NCI-H2196 (cell line): ENCODE measurements at regions not wholly inside any gene's neighbourhood (a gene's known extent, or its start where the extent isn't known, plus 50 kb on each side); places are given as distances from the start of the nearest gene placed in this dataset.

ENCODE experiments used
- DNase-seq: peaks from one replicate; lab custom pipeline; 2025; ENCODE audit not compliant: unreplicated experiment; lab: John Stamatoyannopoulos, UW

GRCh38 chr1:232218955-232219865 is 410.7 kb downstream of the SIPA1L2 start:
- DNase-seq = peak; percentile 24

- DNase-seq = no peak
Observed at GRCh38 chr1:232213928-232214327, 416.0 kb downstream of the SIPA1L2 start.

- DNase-seq = no peak
Observed at GRCh38 chr1:232212253-232212652, 417.7 kb downstream of the SIPA1L2 start.

GRCh38 chr1:232211149-232211548 is 418.8 kb downstream of the SIPA1L2 start:
- no peak for DNase-seq

GRCh38 chr1:232209357-232209756 is 420.6 kb downstream of the SIPA1L2 start:
- no peak for DNase-seq

GRCh38 chr1:232207073-232207866 is 422.7 kb downstream of the SIPA1L2 start:
- no peak for DNase-seq

- DNase-seq = no peak
Observed at GRCh38 chr1:232204269-232204668, 425.7 kb downstream of the SIPA1L2 start.

- no peak for DNase-seq
Observed at GRCh38 chr1:232201024-232201423, 428.9 kb downstream of the SIPA1L2 start.

- no peak for DNase-seq
Observed at GRCh38 chr1:232196042-232196441, 433.9 kb downstream of the SIPA1L2 start.

GRCh38 chr1:232194424-232194823 is 435.5 kb downstream of the SIPA1L2 start:
- DNase-seq = no peak

- DNase-seq = no peak
Observed at GRCh38 chr1:232193451-232193783, 436.5 kb downstream of the SIPA1L2 start.

GRCh38 chr1:232192781-232193450 is 437.0 kb downstream of the SIPA1L2 start:
- DNase-seq = no peak

GRCh38 chr1:232191560-232191959 is 438.4 kb downstream of the SIPA1L2 start:
- no peak for DNase-seq

GRCh38 chr1:232188318-232188717 is 441.6 kb downstream of the SIPA1L2 start:
- no peak for DNase-seq

- DNase-seq = no peak
Observed at GRCh38 chr1:232186931-232187330, 443.0 kb downstream of the SIPA1L2 start.

- no peak for DNase-seq
Observed at GRCh38 chr1:232184561-232185530, 445.1 kb downstream of the SIPA1L2 start.

- DNase-seq = no peak
Observed at GRCh38 chr1:232183802-232184201, 446.1 kb downstream of the SIPA1L2 start.

GRCh38 chr1:232183266-232183800 is 446.6 kb downstream of the SIPA1L2 start:
- DNase-seq = no peak

GRCh38 chr1:232182236-232182635 is 447.7 kb downstream of the SIPA1L2 start:
- no peak for DNase-seq

GRCh38 chr1:232180779-232181136 is 449.2 kb downstream of the SIPA1L2 start:
- DNase-seq = no peak
